Kidney glomerular epithelial cell (primary cell): ENCODE measurements at regions not wholly inside any gene's neighbourhood (a gene's known extent, or its start where the extent isn't known, plus 50 kb on each side); places are given as distances from the start of the nearest gene placed in this dataset.

Source experiments
- DNase-seq: peaks from one replicate; lab custom pipeline; 2025; lab: John Stamatoyannopoulos, UW

GRCh38 chr13:109397285-109397684 lies 389.1 kb downstream of the IRS2 start:
- no peak for DNase-seq

GRCh38 chr13:109396266-109396665 lies 390.1 kb downstream of the IRS2 start:
- no peak for DNase-seq

GRCh38 chr13:109395014-109395413 lies 391.4 kb downstream of the IRS2 start:
- DNase-seq = no peak

GRCh38 chr13:109394311-109394988 lies 391.9 kb downstream of the IRS2 start:
- DNase-seq = no peak

GRCh38 chr13:109393045-109393444 lies 393.3 kb downstream of the IRS2 start:
- no peak for DNase-seq

GRCh38 chr13:109390391-109390790 lies 396.0 kb downstream of the IRS2 start:
- DNase-seq = no peak

GRCh38 chr13:109389892-109390345 lies 396.5 kb downstream of the IRS2 start:
- DNase-seq = no peak

- DNase-seq = no peak
Observed at GRCh38 chr13:109389456-109389855, 396.9 kb downstream of the IRS2 start.

- DNase-seq = no peak
Observed at GRCh38 chr13:109387471-109387870, 398.9 kb downstream of the IRS2 start.

GRCh38 chr13:109385242-109385560 lies 401.2 kb downstream of the IRS2 start:
- DNase-seq = no peak

- no peak for DNase-seq
Observed at GRCh38 chr13:109384491-109385241, 401.7 kb downstream of the IRS2 start.

GRCh38 chr13:109383683-109384082 lies 402.7 kb downstream of the IRS2 start:
- no peak for DNase-seq

- no peak for DNase-seq
Observed at GRCh38 chr13:109381546-109382180, 404.7 kb downstream of the IRS2 start.

GRCh38 chr13:109380457-109380856 lies 405.9 kb downstream of the IRS2 start:
- no peak for DNase-seq

- DNase-seq = no peak
Observed at GRCh38 chr13:109379930-109380329, 406.5 kb downstream of the IRS2 start.

- no peak for DNase-seq
Observed at GRCh38 chr13:109376936-109377335, 409.4 kb downstream of the IRS2 start.

GRCh38 chr13:109374609-109375200 lies 411.7 kb downstream of the IRS2 start:
- no peak for DNase-seq

GRCh38 chr13:109372666-109373065 lies 413.7 kb downstream of the IRS2 start:
- no peak for DNase-seq

- no peak for DNase-seq
Observed at GRCh38 chr13:109371066-109371465, 415.3 kb downstream of the IRS2 start.

- DNase-seq = no peak
Observed at GRCh38 chr13:109370496-109370895, 415.9 kb downstream of the IRS2 start.

GRCh38 chr13:109369353-109370052 lies 416.9 kb downstream of the IRS2 start:
- DNase-seq = no peak

GRCh38 chr13:109368230-109368629 lies 418.2 kb downstream of the IRS2 start:
- DNase-seq = no peak
